CD14-positive monocyte (primary cell): ENCODE measurements at regions not wholly inside any gene's neighbourhood (a gene's known extent, or its start where the extent isn't known, plus 50 kb on each side); places are given as distances from the start of the nearest gene placed in this dataset.

Experiments used
- DNase-seq, 3 donors: peaks; one replicate each; pipeline ENCODE4 v3.0.0-alpha.2; 2011 to 2022
- H2AFZ ChIP-seq: 2 replicates; pipeline ENCODE4 v1.6.0; 2012; ENCODE audit warnings: mild to moderate bottlenecking, low read depth, low read length, inconsistent platforms; ENCODE audit not compliant: insufficient read depth, poor library complexity, severe bottlenecking
- H3K27ac ChIP-seq, 2 donors: 1 replicate in 1 of 2; 2 replicates in 1 of 2; pipeline ENCODE4 v1.5.1; 2012 to 2013; ENCODE audit warnings: low read length in 2 of 2, control low read depth in 1 of 2, inconsistent platforms in 1 of 2, low read depth in 1 of 2, mild to moderate bottlenecking in 1 of 2
- H3K27me3 ChIP-seq, 2 donors: one replicate each; pipeline versions ENCODE4 v1.6.0 to v1.6.1; 2011 to 2013; ENCODE audit warnings: low read length in 2 of 2; ENCODE audit not compliant: control insufficient read depth in 2 of 2, insufficient read depth in 2 of 2
- H3K36me3 ChIP-seq, 2 donors: replicated peaks in 1 of 2; 1 replicate in 1 of 2; 2 replicates in 1 of 2; pipeline versions ENCODE4 v1.5.1 to v1.6.1; 2012 to 2013; ENCODE audit warnings: low read length in 2 of 2, control low read depth in 1 of 2, inconsistent platforms in 1 of 2, mild to moderate bottlenecking in 1 of 2; ENCODE audit not compliant: insufficient read depth in 2 of 2, control insufficient read depth in 1 of 2
- H3K4me1 ChIP-seq, 2 donors: 1 replicate in 1 of 2; 2 replicates in 1 of 2; pipeline versions ENCODE4 v1.5.1 to v1.6.1; 2012 to 2013; ENCODE audit warnings: low read length in 2 of 2, control low read depth in 1 of 2, inconsistent platforms in 1 of 2, mild to moderate bottlenecking in 1 of 2, moderate library complexity in 1 of 2; ENCODE audit not compliant: insufficient read depth in 2 of 2, control insufficient read depth in 1 of 2
- H3K4me2 ChIP-seq: replicated peaks from 2 replicates; pipeline ENCODE3; 2012; ENCODE audit warnings: low read length, moderate library complexity, mild to moderate bottlenecking; ENCODE audit not compliant: poor library complexity, severe bottlenecking; ENCODE audit errors: extremely low read depth
- H3K4me3 ChIP-seq, 3 experiments: fragments of 200-600 bp in 1 of 3; sonication (generic) in 1 of 3; replicated peaks in 1 of 3; 1 replicate in 2 of 3; 2 replicates in 1 of 3; pipeline ENCODE4 v1.5.1; 2011 to 2013; ENCODE audit warnings: low read length in 3 of 3, mild to moderate bottlenecking in 3 of 3, control low read depth in 2 of 3, low read depth in 2 of 3, inconsistent platforms in 1 of 3, moderate library complexity in 1 of 3
- H3K79me2 ChIP-seq: 2 replicates; pipeline ENCODE4 v1.6.0; 2012; ENCODE audit warnings: mild to moderate bottlenecking, control low read depth, inconsistent platforms, low read length, moderate library complexity; ENCODE audit not compliant: insufficient read depth
- H3K9ac ChIP-seq: 2 replicates; pipeline ENCODE4 v1.6.0; 2017; ENCODE audit warnings: low read length, mild to moderate bottlenecking; ENCODE audit not compliant: insufficient read depth, poor library complexity, severe bottlenecking
- H3K9me3 ChIP-seq, 2 donors: replicated peaks in 1 of 2; 1 replicate in 1 of 2; 2 replicates in 1 of 2; pipeline versions ENCODE4 v1.5.1 to v1.6.1; 2012 to 2013; ENCODE audit warnings: low read length in 2 of 2, control low read depth in 1 of 2; ENCODE audit not compliant: control insufficient read depth in 1 of 2, insufficient read depth in 1 of 2
- H4K20me1 ChIP-seq: 2 replicates; pipeline ENCODE4 v1.6.0; 2012; ENCODE audit warnings: mild to moderate bottlenecking, low read length, control low read depth, moderate library complexity; ENCODE audit not compliant: insufficient read depth
- H3K27ac Mint-ChIP-seq, 7 donors: one replicate each; pipeline ENCODE4 v1.8.0; 2020; ENCODE audit warnings: mild to moderate bottlenecking in 7 of 7, mixed read lengths in 7 of 7, moderate library complexity in 6 of 7, inconsistent platforms in 2 of 7
- H3K27me3 Mint-ChIP-seq, 3 donors: one replicate each; pipeline ENCODE4 v1.8.0; 2021 to 2022; ENCODE audit warnings: low read depth in 3 of 3, mild to moderate bottlenecking in 3 of 3, mixed read lengths in 3 of 3, moderate library complexity in 3 of 3, inconsistent platforms in 1 of 3
- H3K36me3 Mint-ChIP-seq, 2 donors: one replicate each; pipeline ENCODE4 v1.8.0; 2020; ENCODE audit warnings: mixed read lengths in 2 of 2, inconsistent platforms in 1 of 2, mild to moderate bottlenecking in 1 of 2
- H3K4me1 Mint-ChIP-seq: one replicate; pipeline ENCODE4 v1.8.0; 2020; ENCODE audit warnings: mild to moderate bottlenecking, mixed read lengths
- H3K4me3 Mint-ChIP-seq, 2 donors: one replicate each; pipeline ENCODE4 v1.8.0; 2020; ENCODE audit warnings: mild to moderate bottlenecking in 2 of 2, mixed read lengths in 2 of 2, moderate library complexity in 1 of 2
- H3K9me3 Mint-ChIP-seq, 7 donors: one replicate each; pipeline ENCODE4 v1.8.0; 2020 to 2022; ENCODE audit warnings: mixed read lengths in 7 of 7, mild to moderate bottlenecking in 6 of 7, moderate library complexity in 6 of 7, inconsistent platforms in 2 of 7
- CTCF ChIP-seq: fragments of 200-600 bp; IDR thresholded peaks from one replicate; pipeline ENCODE4 v1.8.0; 2022; ENCODE audit warnings: antibody characterized with exemption, mild to moderate bottlenecking
- WGBS: methylation state at CpG from one replicate; pipeline ENCODE4 v1.1.5; 2013; ENCODE audit warnings: missing lambda C conversion rate; ENCODE audit not compliant: insufficient coverage; 5-methylcytosine and 5-hydroxymethylcytosine counted together
- intact Hi-C, 2 donors: fragments of 100-400 bp; cut with micrococcal nuclease; formaldehyde crosslinking; loops; one replicate each; pipeline versions ENCODE4 v1.15.0 to v1.15.1; 2023

- Histone ChIP-seq H3K4me2 (no peak overlapping the region), H2AFZ (no peak overlapping the region), H3K27ac (no peak overlapping the region), H3K9me3 (peaks cover 0 to 2% of the 10 kb centered on the region in 2 donors), H3K27me3 (peaks cover 0 to 2% of the 10 kb centered on the region in 2 donors), H4K20me1 (no peaks in the 10 kb centered on the region), H3K36me3 (no peaks in the 10 kb centered on the region), H3K4me1 (no peaks in the 10 kb centered on the region), H3K79me2 (no peaks in the 10 kb centered on the region), H3K9ac (no peak overlapping the region), H3K4me3 (no peak overlapping the region)
- H3K4me3 Mint-ChIP-seq = no peak overlapping the region
- no peaks in the 10 kb centered on the region for H3K36me3 Mint-ChIP-seq
- peaks cover 0 to 12% (median 0%) of the 10 kb centered on the region in 3 donors for H3K27me3 Mint-ChIP-seq
- DNase-seq = no peak
- TF ChIP-seq CTCF = no peak
- H3K9me3 Mint-ChIP-seq = peaks cover 0 to 6% (median 4%) of the 10 kb centered on the region in 7 donors
- H3K4me1 Mint-ChIP-seq = no peaks in the 10 kb centered on the region
- intact Hi-C loops = no loop called here
- WGBS = no CpG with 5 or more reads among the region's 3 CpGs
- H3K27ac Mint-ChIP-seq = no peak overlapping the region
Measured at GRCh38 chrX:20463296-20464075, 196.8 kb upstream of the RPS6KA3 start.

- peaks cover 0 to 14% (median 0%) of the 10 kb centered on the region in 3 donors for H3K27me3 Mint-ChIP-seq
- peaks cover 0 to 2% of the 10 kb centered on the region in 2 donors for H3K27me3 ChIP-seq
- no peak overlapping the region for H2AFZ ChIP-seq
- H3K79me2 ChIP-seq = no peaks in the 10 kb centered on the region
- no peak overlapping the region for H3K4me2 ChIP-seq
- H3K4me1 Mint-ChIP-seq = no peaks in the 10 kb centered on the region
- H3K36me3 ChIP-seq = no peaks in the 10 kb centered on the region
- TF ChIP-seq CTCF = no peak
- H3K36me3 Mint-ChIP-seq = no peaks in the 10 kb centered on the region
- no peaks in the 10 kb centered on the region for H4K20me1 ChIP-seq
- no peak overlapping the region for H3K4me3 Mint-ChIP-seq
- H3K9ac ChIP-seq = no peak overlapping the region
- H3K4me3 ChIP-seq = no peak overlapping the region
- H3K27ac Mint-ChIP-seq = no peak overlapping the region
- H3K9me3 Mint-ChIP-seq = peaks cover 0 to 7% (median 4%) of the 10 kb centered on the region in 7 donors
- no peak overlapping the region for H3K27ac ChIP-seq
- intact Hi-C loops = no loop called here
- no CpG with 5 or more reads among the region's 3 CpGs for WGBS
- H3K9me3 ChIP-seq = peaks cover 0 to 2% of the 10 kb centered on the region in 2 donors
- no peak for DNase-seq
- no peaks in the 10 kb centered on the region for H3K4me1 ChIP-seq
Measured at GRCh38 chrX:20461576-20461975, 194.9 kb upstream of the RPS6KA3 start.
